Mucosa of descending colon (tissue), 3 donors: ENCODE measurements at regions not wholly inside any gene's neighbourhood (a gene's known extent, or its start where the extent isn't known, plus 50 kb on each side); places are given as distances from the start of the nearest gene placed in this dataset.

Source experiments
- ATAC-seq: fragments of 200-7000 bp; cut with Tn5 transposase; one replicate; pipeline ENCODE4 v1.9.1; 2020; ENCODE audit warnings: mild to moderate bottlenecking, moderate library complexity
- DNase-seq, 3 donors: peaks; one replicate each; pipeline ENCODE4 v3.0.0-alpha.2; 2020
- H3K36me3 ChIP-seq: fragments of 200-600 bp; one replicate; pipeline ENCODE4 v1.8.0; 2021; ENCODE audit warnings: low read depth, mild to moderate bottlenecking
- H3K4me1 ChIP-seq: fragments of 200-600 bp; one replicate; pipeline ENCODE4 v1.8.0; 2021; ENCODE audit warnings: low read depth, mild to moderate bottlenecking
- H3K4me3 ChIP-seq: fragments of 200-600 bp; one replicate; pipeline ENCODE4 v1.8.0; 2021; ENCODE audit warnings: mild to moderate bottlenecking
- H3K9me3 ChIP-seq: fragments of 200-600 bp; one replicate; pipeline ENCODE4 v1.8.0; 2021; ENCODE audit warnings: mild to moderate bottlenecking
- intact Hi-C, 2 donors: fragments of 100-400 bp; cut with DNase I in 1 of 2; cut with micrococcal nuclease in 1 of 2; formaldehyde crosslinking; loops; one replicate each; pipeline versions ENCODE4 v1.11.0 to v1.11.1; 2022; cut with DNase I, micrococcal nuclease
- TF ChIP-seq, protein P1 (sequence below): fragments of 200-600 bp; IDR thresholded peaks from one replicate; pipeline ENCODE4 v1.8.0; 2022; ENCODE audit warnings: antibody characterized with exemption, mild to moderate bottlenecking
- donor health status: DM: no; HTN: no; CAD: no; lungs with moderate emphysema.
- donor health status: DM: no; HTN: no; CAD: no.
- donor health status: DM: no; HTN: yes; CAD: no.

DNA sequence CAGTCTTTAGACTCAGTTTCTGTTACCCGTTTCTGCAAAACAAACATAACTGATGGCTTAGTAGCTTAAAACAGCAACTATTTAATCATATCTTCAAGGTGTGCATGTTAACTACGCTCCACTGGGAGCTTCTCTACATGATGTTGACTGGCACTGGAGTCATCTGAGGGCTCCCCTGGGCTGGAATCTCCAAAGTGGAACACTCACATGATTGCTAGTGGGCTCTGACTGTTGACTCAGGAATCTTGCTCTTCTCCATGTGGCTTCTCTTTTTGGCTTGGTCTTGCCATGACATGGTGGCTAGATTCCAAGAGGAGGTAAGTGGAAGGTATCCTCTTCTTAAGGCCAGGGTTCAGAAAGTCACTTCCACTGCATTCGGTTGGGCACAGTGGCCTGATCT lies 160.8 kb downstream of the PMAIP1 start:
- intact Hi-C loops = no loop called here
- TF ChIP-seq, protein P1, sequence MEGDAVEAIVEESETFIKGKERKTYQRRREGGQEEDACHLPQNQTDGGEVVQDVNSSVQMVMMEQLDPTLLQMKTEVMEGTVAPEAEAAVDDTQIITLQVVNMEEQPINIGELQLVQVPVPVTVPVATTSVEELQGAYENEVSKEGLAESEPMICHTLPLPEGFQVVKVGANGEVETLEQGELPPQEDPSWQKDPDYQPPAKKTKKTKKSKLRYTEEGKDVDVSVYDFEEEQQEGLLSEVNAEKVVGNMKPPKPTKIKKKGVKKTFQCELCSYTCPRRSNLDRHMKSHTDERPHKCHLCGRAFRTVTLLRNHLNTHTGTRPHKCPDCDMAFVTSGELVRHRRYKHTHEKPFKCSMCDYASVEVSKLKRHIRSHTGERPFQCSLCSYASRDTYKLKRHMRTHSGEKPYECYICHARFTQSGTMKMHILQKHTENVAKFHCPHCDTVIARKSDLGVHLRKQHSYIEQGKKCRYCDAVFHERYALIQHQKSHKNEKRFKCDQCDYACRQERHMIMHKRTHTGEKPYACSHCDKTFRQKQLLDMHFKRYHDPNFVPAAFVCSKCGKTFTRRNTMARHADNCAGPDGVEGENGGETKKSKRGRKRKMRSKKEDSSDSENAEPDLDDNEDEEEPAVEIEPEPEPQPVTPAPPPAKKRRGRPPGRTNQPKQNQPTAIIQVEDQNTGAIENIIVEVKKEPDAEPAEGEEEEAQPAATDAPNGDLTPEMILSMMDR = no peak
- Histone ChIP-seq H3K4me1 (no peaks in the 10 kb centered on the region), H3K9me3 (no peaks in the 10 kb centered on the region), H3K4me3 (no peak overlapping the region), H3K36me3 (no peaks in the 10 kb centered on the region)
- no peak for DNase-seq
- ATAC-seq = no peak

- ATAC-seq (no peak), DNase-seq (no peak)
- H3K4me1 ChIP-seq = no peaks in the 10 kb centered on the region
- TF ChIP-seq, protein P1 = no peak
- intact Hi-C loops = no loop called here
- H3K36me3 ChIP-seq = no peaks in the 10 kb centered on the region
- no peak overlapping the region for H3K4me3 ChIP-seq
- no peaks in the 10 kb centered on the region for H3K9me3 ChIP-seq
Measured at GRCh38 chr18:60060026-60060425, 160.2 kb downstream of the PMAIP1 start.

- no peaks in the 10 kb centered on the region for H3K9me3 ChIP-seq
- intact Hi-C loops = no loop called here
- TF ChIP-seq, protein P1 = no peak
- ATAC-seq (no peak), DNase-seq (no peak)
- no peaks in the 10 kb centered on the region for H3K36me3 ChIP-seq
- H3K4me1 ChIP-seq = no peaks in the 10 kb centered on the region
- no peak overlapping the region for H3K4me3 ChIP-seq
Measured at GRCh38 chr18:60059216-60059615, 159.4 kb downstream of the PMAIP1 start.

DNA sequence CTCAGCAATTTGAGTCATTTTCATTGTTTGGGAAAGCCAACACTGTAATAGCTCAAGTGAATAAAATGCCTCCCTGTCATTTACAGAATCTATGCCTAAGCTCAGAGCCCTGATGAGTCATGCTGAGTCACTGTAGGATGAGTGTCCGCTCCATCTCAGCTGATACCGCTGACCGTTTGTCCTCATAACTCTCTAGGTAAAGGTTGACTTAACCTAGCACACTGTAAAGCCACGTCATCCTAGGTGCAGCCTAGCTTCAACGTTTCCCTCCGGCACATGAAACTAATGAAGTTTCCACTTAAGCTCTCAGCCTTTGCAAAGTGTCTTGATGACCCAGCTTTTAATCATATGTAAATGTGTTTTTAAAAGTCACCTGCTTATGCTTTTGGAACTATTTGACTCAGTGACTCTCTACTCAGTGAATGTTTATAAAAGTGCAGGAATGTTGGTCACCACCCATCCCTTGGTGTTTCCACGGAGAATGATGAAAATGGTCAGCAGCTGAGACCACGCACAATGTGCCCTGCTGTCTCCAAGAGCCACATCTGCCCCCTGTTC lies 154.0 kb downstream of the PMAIP1 start:
- Histone ChIP-seq H3K36me3 (no peaks in the 10 kb centered on the region), H3K4me3 (no peak overlapping the region), H3K4me1 (no peaks in the 10 kb centered on the region), H3K9me3 (no peaks in the 10 kb centered on the region)
- peak; percentile 88 for ATAC-seq
- TF ChIP-seq, protein P1 = no peak
- intact Hi-C loops = no loop called here
- DNase-seq = peak in 1 of 3 donors; percentile 11

DNA sequence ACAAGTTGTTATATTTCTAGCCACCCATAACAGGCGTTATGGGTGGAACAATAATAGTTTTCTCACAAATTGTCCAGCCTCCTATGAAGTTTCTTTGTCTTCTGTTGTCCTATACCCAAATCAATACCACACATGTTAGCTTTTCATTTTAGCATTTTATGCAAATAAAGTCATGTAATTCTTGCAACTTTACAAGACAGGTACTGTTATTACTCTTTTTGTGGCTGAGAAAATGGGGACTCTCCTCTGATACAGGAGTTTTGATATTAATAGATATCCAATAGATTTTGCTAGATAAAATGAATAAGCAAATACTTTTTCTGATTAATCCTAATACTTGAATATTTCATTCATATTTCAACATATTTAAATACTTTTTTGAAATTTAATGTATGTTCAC lies 151.0 kb downstream of the PMAIP1 start:
- TF ChIP-seq, protein P1 = no peak
- ATAC-seq (no peak), DNase-seq (no peak)
- no peaks in the 10 kb centered on the region for H3K4me1 ChIP-seq
- H3K9me3 ChIP-seq = no peaks in the 10 kb centered on the region
- no peak overlapping the region for H3K4me3 ChIP-seq
- intact Hi-C loops = no loop called here
- no peaks in the 10 kb centered on the region for H3K36me3 ChIP-seq

DNA sequence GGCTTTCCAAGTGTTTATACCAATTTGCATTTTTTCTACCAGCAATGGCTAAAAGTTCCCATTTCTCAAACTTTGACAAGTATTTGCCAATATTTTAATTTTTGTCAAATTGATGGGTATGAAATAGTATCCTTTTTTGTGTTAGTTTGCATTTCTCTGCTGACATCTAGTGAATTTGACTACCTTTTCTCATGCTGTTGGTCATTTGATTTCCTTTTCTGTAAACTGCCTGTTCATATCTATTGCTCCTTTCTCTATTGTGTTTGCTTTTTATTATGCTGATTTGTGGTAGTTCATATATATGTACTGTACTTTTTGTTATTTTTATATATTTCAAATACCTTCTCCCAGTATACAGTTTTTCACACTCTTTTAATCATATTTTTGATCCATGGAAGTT lies 149.4 kb downstream of the PMAIP1 start:
- ATAC-seq (no peak), DNase-seq (no peak)
- H3K36me3 ChIP-seq = no peaks in the 10 kb centered on the region
- intact Hi-C loops = no loop called here
- TF ChIP-seq, protein P1 = no peak
- no peaks in the 10 kb centered on the region for H3K9me3 ChIP-seq
- H3K4me3 ChIP-seq = no peak overlapping the region
- no peaks in the 10 kb centered on the region for H3K4me1 ChIP-seq
